SK-N-SH (cell line): ENCODE measurements at regions not wholly inside any gene's neighbourhood (a gene's known extent, or its start where the extent isn't known, plus 50 kb on each side); places are given as distances from the start of the nearest gene placed in this dataset.

ENCODE experiments used
- CTCF ChIA-PET: fragments of 300-600, 350-600 bp; formaldehyde crosslinking; extraction: SDS; loops from one replicate; lab custom pipeline; 2021; lab: Yijun Ruan, JAX
- POLR2A ChIA-PET: fragments of 350-600 bp; sonication (Branson Sonifier 250); formaldehyde crosslinking; extraction: SDS; loops from one replicate; lab custom pipeline; 2020; ENCODE audit warnings: antibody characterized with exemption, inconsistent platforms; lab: Yijun Ruan, JAX
- DNase-seq: peaks from one replicate; pipeline ENCODE4 v3.0.0; 2012
- H2AFZ ChIP-seq: fragments of 200-600 bp; sonication (generic); 2 replicates; pipeline ENCODE4 v1.8.1; 2016; ENCODE audit warnings: antibody characterized with exemption, mild to moderate bottlenecking, low read depth
- H3F3A ChIP-seq: fragments of 200-600 bp; sonication (generic); replicated peaks from 2 replicates; pipeline ENCODE3; 2016; ENCODE audit warnings: antibody characterized with exemption, mild to moderate bottlenecking; ENCODE audit not compliant: insufficient read depth
- H3K27ac ChIP-seq, 2 experiments: fragments of 200-500 bp in 1 of 2; fragments of 200-600 bp in 1 of 2; sonication (Bioruptor generic) in 1 of 2; sonication (generic), shearing (Covaris generic) in 1 of 2; 2 replicates each; pipeline versions ENCODE4 v1.5.1 to v1.6.1; 2014 to 2016; ENCODE audit warnings: low read depth in 2 of 2, inconsistent platforms in 1 of 2, low read length in 1 of 2, mild to moderate bottlenecking in 1 of 2, mixed read lengths in 1 of 2
- H3K27me3 ChIP-seq: fragments of 200-600 bp; sonication (generic), shearing (Covaris generic); 2 replicates; pipeline ENCODE4 v1.6.1; 2016; ENCODE audit warnings: mixed run types; ENCODE audit not compliant: insufficient read depth
- H3K36me3 ChIP-seq, 2 experiments: fragments of 200-500 bp in 1 of 2; fragments of 200-600 bp in 1 of 2; sonication (Bioruptor generic) in 1 of 2; sonication (generic) in 1 of 2; replicated peaks in 1 of 2; 2 replicates each; pipeline versions ENCODE3 to v1.5.1; 2014 to 2016; ENCODE audit warnings: low read length in 1 of 2, mild to moderate bottlenecking in 1 of 2; ENCODE audit not compliant: insufficient read depth in 2 of 2, control insufficient read depth in 1 of 2
- H3K4me1 ChIP-seq, 2 experiments: fragments of 200-500 bp in 1 of 2; fragments of 200-600 bp in 1 of 2; sonication (Bioruptor generic) in 1 of 2; sonication (generic), shearing (Covaris generic) in 1 of 2; 2 replicates each; pipeline versions ENCODE4 v1.5.1 to v1.6.1; 2014 to 2016; ENCODE audit warnings: low read depth in 1 of 2, low read length in 1 of 2, mixed run types in 1 of 2; ENCODE audit not compliant: insufficient read depth in 2 of 2, control insufficient read depth in 1 of 2
- H3K4me2 ChIP-seq: fragments of 200-600 bp; sonication (generic), shearing (Covaris generic); 2 replicates; pipeline ENCODE4 v1.6.1; 2017; ENCODE audit warnings: mixed run types
- H3K4me3 ChIP-seq, 2 experiments: fragments of 200-500 bp in 1 of 2; fragments of 200-600 bp in 1 of 2; sonication (Bioruptor generic) in 1 of 2; sonication (generic), shearing (Covaris generic) in 1 of 2; 2 replicates each; pipeline versions ENCODE4 v1.5.1 to v1.8.1; 2014 to 2016; ENCODE audit warnings: low read depth in 2 of 2, inconsistent platforms in 1 of 2, low read length in 1 of 2, mild to moderate bottlenecking in 1 of 2, mixed read lengths in 1 of 2, moderate library complexity in 1 of 2
- H3K79me2 ChIP-seq: fragments of 200-600 bp; sonication (generic); 2 replicates; pipeline ENCODE4 v1.8.1; 2017; ENCODE audit warnings: mild to moderate bottlenecking; ENCODE audit not compliant: insufficient read depth
- H3K9ac ChIP-seq: fragments of 200-600 bp; sonication (generic); 2 replicates; pipeline ENCODE4 v1.6.1; 2017; ENCODE audit warnings: mixed run types
- H3K9me2 ChIP-seq: fragments of 200-600 bp; sonication (generic); 2 replicates; pipeline ENCODE4 v1.6.1; 2017; ENCODE audit warnings: mixed run types
- H3K9me3 ChIP-seq: fragments of 200-600 bp; sonication (generic); 2 replicates; pipeline ENCODE4 v1.6.1; 2017; ENCODE audit warnings: mixed run types, mild to moderate bottlenecking, moderate library complexity
- H4K20me1 ChIP-seq: fragments of 200-600 bp; sonication (generic); 2 replicates; pipeline ENCODE4 v1.6.1; 2017; ENCODE audit warnings: mild to moderate bottlenecking, mixed run types; ENCODE audit not compliant: insufficient read depth
- ELF1 ChIP-seq: IDR thresholded peaks from 2 replicates; pipeline ENCODE4 v1.4.0; 2012
- EP300 ChIP-seq, 2 experiments: IDR thresholded peaks; 2 replicates each; pipeline versions ENCODE4 v1.4.0 to v1.6.1; 2012; ENCODE audit warnings: borderline replicate concordance in 1 of 2, low read depth in 1 of 2, low read length in 1 of 2
- EZH2phosphoT487 ChIP-seq: fragments of 200-600 bp; sonication (generic); IDR thresholded peaks from 2 replicates; pipeline ENCODE4 v1.6.1; 2017; ENCODE audit warnings: low read depth, mixed run types, mild to moderate bottlenecking, antibody characterized with exemption, moderate library complexity, borderline replicate concordance
- GABPA ChIP-seq: IDR thresholded peaks from 2 replicates; pipeline ENCODE4 v1.4.0; 2012; ENCODE audit warnings: low read depth, mild to moderate bottlenecking
- GATA2 ChIP-seq: sonication (generic); formaldehyde crosslinking; IDR thresholded peaks from 2 replicates; pipeline ENCODE4 v1.5.0; 2020; ENCODE audit warnings: mild to moderate bottlenecking, missing genetic modification reagents
- IRF3 ChIP-seq: fragments of 150-350 bp; IDR thresholded peaks from 2 replicates; pipeline ENCODE4 v1.6.1; 2016; ENCODE audit warnings: mild to moderate bottlenecking, low read depth, low read length
- MAX ChIP-seq: IDR thresholded peaks from 2 replicates; pipeline ENCODE4 v1.4.0; 2012; ENCODE audit warnings: low read depth
- NRF1 ChIP-seq: IDR thresholded peaks from 2 replicates; pipeline ENCODE4 v1.6.1; 2012; ENCODE audit warnings: low read depth, mild to moderate bottlenecking, low read length
- RCOR1 ChIP-seq: fragments of 150-350 bp; IDR thresholded peaks from 2 replicates; pipeline ENCODE4 v1.6.1; 2017; ENCODE audit warnings: antibody characterized with exemption, low read length
- REST ChIP-seq: IDR thresholded peaks from 2 replicates; pipeline ENCODE4 v1.6.1; 2012; ENCODE audit warnings: mild to moderate bottlenecking, low read depth, low read length, moderate library complexity
- RXRA ChIP-seq: IDR thresholded peaks from 2 replicates; pipeline ENCODE4 v1.4.0; 2012; ENCODE audit warnings: low read depth, mild to moderate bottlenecking, borderline replicate concordance
- SIN3A ChIP-seq: IDR thresholded peaks from 2 replicates; pipeline ENCODE4 v1.6.1; 2012; ENCODE audit warnings: low read depth, mild to moderate bottlenecking, low read length, moderate library complexity, borderline replicate concordance
- SMC3 ChIP-seq: IDR thresholded peaks from 2 replicates; pipeline ENCODE4 v1.6.1; 2012; ENCODE audit warnings: low read depth, low read length, improper control_type of control experiment
- TAF1 ChIP-seq: IDR thresholded peaks from 2 replicates; pipeline ENCODE4 v1.6.1; 2012; ENCODE audit warnings: low read depth, mild to moderate bottlenecking, low read length, moderate library complexity, borderline replicate concordance
- TCF12 ChIP-seq: IDR thresholded peaks from 2 replicates; pipeline ENCODE4 v1.4.0; 2012
- TEAD4 ChIP-seq: IDR thresholded peaks from 2 replicates; pipeline ENCODE4 v1.4.0; 2012; ENCODE audit warnings: mild to moderate bottlenecking, borderline replicate concordance; ENCODE audit not compliant: insufficient read depth
- USF1 ChIP-seq: IDR thresholded peaks from 2 replicates; pipeline ENCODE4 v1.4.0; 2012; ENCODE audit warnings: low read depth, borderline replicate concordance
- USF2 ChIP-seq: fragments of 150-350 bp; IDR thresholded peaks from 2 replicates; pipeline ENCODE4 v1.6.1; 2017; ENCODE audit warnings: antibody characterized with exemption, low read length, low read depth, borderline replicate concordance
- ZBTB33 ChIP-seq: IDR thresholded peaks from 2 replicates; pipeline ENCODE4 v1.4.0; 2012; ENCODE audit warnings: low read depth, borderline replicate concordance
- WGBS: methylation state at CpG from one replicate; pipeline ENCODE4 v1.1.6; 2017; ENCODE audit warnings: low lambda C conversion rate; 5-methylcytosine and 5-hydroxymethylcytosine counted together

GRCh38 chr11:79834015-79834414 is 393.2 kb upstream of the TENM4 start:
- WGBS = 42% methylated on average over 1 of the region's 1 CpG
- H3F3A ChIP-seq = no peaks in the 10 kb centered on the region
- no peaks in the 10 kb centered on the region for H3K27me3 ChIP-seq
- POLR2A ChIA-PET = no interaction called here
- H3K9me3 ChIP-seq = no peaks in the 10 kb centered on the region
- no peak overlapping the region for H2AFZ ChIP-seq
- H3K27ac ChIP-seq = no peak overlapping the region
- H3K4me2 ChIP-seq = no peak overlapping the region
- H3K4me3 ChIP-seq = no peak overlapping the region
- H3K9ac ChIP-seq = no peak overlapping the region
- no peaks in the 10 kb centered on the region for H3K36me3 ChIP-seq
- H3K9me2 ChIP-seq = no peaks in the 10 kb centered on the region
- TF ChIP-seq RXRA = no peak
- no peak for TF ChIP-seq RCOR1
- TF ChIP-seq TEAD4 = no peak
- no peak for TF ChIP-seq ELF1
- no peak for TF ChIP-seq GABPA
- TF ChIP-seq GATA2 = no peak
- no peak for TF ChIP-seq IRF3
- no peak for TF ChIP-seq EP300 (IDR thresholded peaks at IDR 0.05; ENCODE audit: borderline replicate concordance in 1 of 2, low read depth in 1 of 2, low read length in 1 of 2)
- TF ChIP-seq USF2 = no peak
- no peak for TF ChIP-seq TAF1
- no peak for TF ChIP-seq MAX
- TF ChIP-seq SIN3A = no peak
- no peak for TF ChIP-seq ZBTB33
- no peak for TF ChIP-seq REST
- TF ChIP-seq TCF12 = no peak
- TF ChIP-seq USF1 = no peak
- TF ChIP-seq SMC3 = no peak
- no peak for TF ChIP-seq NRF1
- no peak for TF ChIP-seq EZH2phosphoT487
- TF ChIP-seq, all 33 proteins: peak for 0
- CTCF ChIA-PET = no interaction called here
- no peaks in the 10 kb centered on the region for H3K79me2 ChIP-seq
- no peaks in the 10 kb centered on the region for H4K20me1 ChIP-seq
- H3K4me1 ChIP-seq = no peaks in the 10 kb centered on the region
- DNase-seq = no peak
